Tibial nerve (tissue), 4 donors: ENCODE measurements at regions not wholly inside any gene's neighbourhood (a gene's known extent, or its start where the extent isn't known, plus 50 kb on each side); places are given as distances from the start of the nearest gene placed in this dataset.

Source experiments
- EP300 ChIP-seq, 2 donors: sonication (generic); formaldehyde crosslinking; IDR thresholded peaks; one replicate each; pipeline ENCODE4 v1.6.1; 2017; ENCODE audit warnings: antibody characterized with exemption in 2 of 2, mild to moderate bottlenecking in 1 of 2
- POLR2A ChIP-seq, 2 donors: fragments of 450-650 bp; IDR thresholded peaks; one replicate each; pipeline ENCODE4 v1.6.1; 2017; ENCODE audit warnings: antibody characterized with exemption in 2 of 2, mild to moderate bottlenecking in 2 of 2, moderate library complexity in 2 of 2
- TF ChIP-seq, protein P1 (sequence below), 5 experiments: fragments of 200-600 bp in 3 of 5; fragments of 450-650 bp in 2 of 5; sonication (generic) in 3 of 5; IDR thresholded peaks; one replicate each; pipeline ENCODE4 v1.5.1; 2016 to 2019; ENCODE audit warnings: antibody characterized with exemption in 5 of 5, mild to moderate bottlenecking in 3 of 5, moderate library complexity in 2 of 5

GRCh38 chr6:51139950-51140385 lies 321.3 kb downstream of the TFAP2B start:
- TF ChIP-seq, protein P1, sequence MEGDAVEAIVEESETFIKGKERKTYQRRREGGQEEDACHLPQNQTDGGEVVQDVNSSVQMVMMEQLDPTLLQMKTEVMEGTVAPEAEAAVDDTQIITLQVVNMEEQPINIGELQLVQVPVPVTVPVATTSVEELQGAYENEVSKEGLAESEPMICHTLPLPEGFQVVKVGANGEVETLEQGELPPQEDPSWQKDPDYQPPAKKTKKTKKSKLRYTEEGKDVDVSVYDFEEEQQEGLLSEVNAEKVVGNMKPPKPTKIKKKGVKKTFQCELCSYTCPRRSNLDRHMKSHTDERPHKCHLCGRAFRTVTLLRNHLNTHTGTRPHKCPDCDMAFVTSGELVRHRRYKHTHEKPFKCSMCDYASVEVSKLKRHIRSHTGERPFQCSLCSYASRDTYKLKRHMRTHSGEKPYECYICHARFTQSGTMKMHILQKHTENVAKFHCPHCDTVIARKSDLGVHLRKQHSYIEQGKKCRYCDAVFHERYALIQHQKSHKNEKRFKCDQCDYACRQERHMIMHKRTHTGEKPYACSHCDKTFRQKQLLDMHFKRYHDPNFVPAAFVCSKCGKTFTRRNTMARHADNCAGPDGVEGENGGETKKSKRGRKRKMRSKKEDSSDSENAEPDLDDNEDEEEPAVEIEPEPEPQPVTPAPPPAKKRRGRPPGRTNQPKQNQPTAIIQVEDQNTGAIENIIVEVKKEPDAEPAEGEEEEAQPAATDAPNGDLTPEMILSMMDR (IDR thresholded peaks at IDR 0.05): no peak
- TF ChIP-seq EP300 (IDR thresholded peaks at IDR 0.05) (no peak), POLR2A (IDR thresholded peaks at IDR 0.05) (no peak)
